LNCAP (cell line): ENCODE measurements at regions not wholly inside any gene's neighbourhood (a gene's known extent, or its start where the extent isn't known, plus 50 kb on each side); places are given as distances from the start of the nearest gene placed in this dataset.

Source experiments
- TF ChIP-seq, protein P1 (sequence below): fragments of 450-650 bp; IDR thresholded peaks from 2 replicates; pipeline ENCODE4 v1.5.1; 2017; ENCODE audit warnings: mild to moderate bottlenecking

- TF ChIP-seq, protein P1, sequence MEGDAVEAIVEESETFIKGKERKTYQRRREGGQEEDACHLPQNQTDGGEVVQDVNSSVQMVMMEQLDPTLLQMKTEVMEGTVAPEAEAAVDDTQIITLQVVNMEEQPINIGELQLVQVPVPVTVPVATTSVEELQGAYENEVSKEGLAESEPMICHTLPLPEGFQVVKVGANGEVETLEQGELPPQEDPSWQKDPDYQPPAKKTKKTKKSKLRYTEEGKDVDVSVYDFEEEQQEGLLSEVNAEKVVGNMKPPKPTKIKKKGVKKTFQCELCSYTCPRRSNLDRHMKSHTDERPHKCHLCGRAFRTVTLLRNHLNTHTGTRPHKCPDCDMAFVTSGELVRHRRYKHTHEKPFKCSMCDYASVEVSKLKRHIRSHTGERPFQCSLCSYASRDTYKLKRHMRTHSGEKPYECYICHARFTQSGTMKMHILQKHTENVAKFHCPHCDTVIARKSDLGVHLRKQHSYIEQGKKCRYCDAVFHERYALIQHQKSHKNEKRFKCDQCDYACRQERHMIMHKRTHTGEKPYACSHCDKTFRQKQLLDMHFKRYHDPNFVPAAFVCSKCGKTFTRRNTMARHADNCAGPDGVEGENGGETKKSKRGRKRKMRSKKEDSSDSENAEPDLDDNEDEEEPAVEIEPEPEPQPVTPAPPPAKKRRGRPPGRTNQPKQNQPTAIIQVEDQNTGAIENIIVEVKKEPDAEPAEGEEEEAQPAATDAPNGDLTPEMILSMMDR: no peak
These were observed 70.8 kb upstream of the PACRGL start for GRCh38 chr4:20629186-20630106.

DNA sequence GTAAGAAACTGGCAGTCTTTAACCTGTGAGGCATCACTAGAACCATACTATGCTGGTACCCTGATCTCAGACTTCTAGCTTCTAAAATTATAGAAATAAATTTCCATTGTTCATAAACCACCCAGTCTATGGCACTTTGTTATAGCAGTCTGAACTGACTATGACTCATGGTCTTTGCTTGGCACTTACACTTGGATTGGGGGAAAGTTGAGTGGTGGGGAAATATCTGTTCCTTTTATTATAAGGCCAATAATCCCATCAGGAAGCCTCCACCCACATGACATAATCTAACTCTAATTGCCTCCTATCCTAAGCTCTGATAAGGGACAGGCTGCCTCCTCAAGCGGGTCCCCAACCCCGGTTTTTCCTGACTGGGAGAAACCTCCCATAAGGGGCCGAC lies 61.4 kb upstream of the PACRGL start:
- TF ChIP-seq, protein P1: no peak

- TF ChIP-seq, protein P1: no peak
These were observed 60.9 kb upstream of the PACRGL start for GRCh38 chr4:20639346-20639745.

DNA sequence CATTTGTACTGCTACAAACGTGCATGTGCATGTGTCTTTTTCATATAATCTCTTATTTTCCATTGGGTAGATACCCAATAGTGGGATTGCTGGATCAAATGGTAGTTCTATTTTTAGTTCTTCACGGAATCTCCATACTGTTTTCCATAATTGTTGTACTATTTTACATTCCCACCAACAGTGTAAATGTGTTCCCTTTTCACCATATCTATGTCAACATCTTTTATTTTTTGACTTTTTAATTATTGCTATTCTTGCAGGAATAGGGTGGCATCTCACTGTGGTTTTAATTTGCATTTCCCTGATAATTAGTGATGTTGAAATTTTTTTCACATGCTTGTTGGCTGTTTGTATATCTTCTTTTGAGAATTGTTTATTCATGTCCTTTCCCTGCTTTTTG lies 59.3 kb upstream of the PACRGL start:
- TF ChIP-seq, protein P1: no peak

DNA sequence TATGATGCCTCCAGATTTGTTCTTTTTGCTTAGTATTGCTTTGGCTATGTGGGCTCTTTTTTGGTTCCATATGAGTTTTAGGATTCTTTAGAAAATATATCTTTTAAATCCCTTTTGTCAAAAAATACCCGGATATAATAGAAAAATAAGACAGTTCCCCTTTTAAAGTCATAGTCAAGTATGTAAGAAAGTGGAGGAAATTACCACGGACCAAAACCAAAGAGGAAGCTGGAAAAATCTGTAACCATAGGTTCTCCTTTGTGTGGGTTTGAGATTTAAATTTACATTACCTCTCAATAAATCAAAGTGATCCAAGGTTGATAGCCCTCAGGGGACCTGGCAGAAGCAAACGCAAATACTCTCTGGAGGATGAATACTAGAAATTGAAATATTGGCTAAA lies 58.3 kb upstream of the PACRGL start:
- TF ChIP-seq, protein P1: no peak

DNA sequence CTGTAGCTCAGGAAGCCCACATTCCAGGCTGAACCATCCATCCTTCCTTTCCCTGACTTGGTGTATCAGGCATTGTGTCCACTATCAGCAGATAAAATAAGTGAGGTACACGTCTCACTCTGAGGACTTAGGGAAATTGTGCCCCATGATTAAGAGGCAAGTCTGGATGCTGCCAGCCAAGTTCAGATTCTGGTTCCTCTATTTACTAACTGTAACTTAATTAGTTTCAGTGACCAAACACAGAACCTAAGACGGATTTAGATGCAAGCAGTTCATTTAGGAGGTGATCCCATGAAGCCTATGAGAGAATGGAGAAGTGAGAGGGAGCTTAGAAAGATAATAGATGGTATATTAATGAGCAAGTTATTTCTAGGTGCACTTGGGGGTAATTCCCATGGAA lies 56.6 kb upstream of the PACRGL start:
- TF ChIP-seq, protein P1: no peak

- TF ChIP-seq, protein P1: no peak
These were observed 55.0 kb upstream of the PACRGL start for GRCh38 chr4:20645236-20645635.
